ENCODE measurements at regions not wholly inside any gene's neighbourhood (a gene's known extent, or its start where the extent isn't known, plus 50 kb on each side); places are given as distances from the start of the nearest gene placed in this dataset.

DNA sequence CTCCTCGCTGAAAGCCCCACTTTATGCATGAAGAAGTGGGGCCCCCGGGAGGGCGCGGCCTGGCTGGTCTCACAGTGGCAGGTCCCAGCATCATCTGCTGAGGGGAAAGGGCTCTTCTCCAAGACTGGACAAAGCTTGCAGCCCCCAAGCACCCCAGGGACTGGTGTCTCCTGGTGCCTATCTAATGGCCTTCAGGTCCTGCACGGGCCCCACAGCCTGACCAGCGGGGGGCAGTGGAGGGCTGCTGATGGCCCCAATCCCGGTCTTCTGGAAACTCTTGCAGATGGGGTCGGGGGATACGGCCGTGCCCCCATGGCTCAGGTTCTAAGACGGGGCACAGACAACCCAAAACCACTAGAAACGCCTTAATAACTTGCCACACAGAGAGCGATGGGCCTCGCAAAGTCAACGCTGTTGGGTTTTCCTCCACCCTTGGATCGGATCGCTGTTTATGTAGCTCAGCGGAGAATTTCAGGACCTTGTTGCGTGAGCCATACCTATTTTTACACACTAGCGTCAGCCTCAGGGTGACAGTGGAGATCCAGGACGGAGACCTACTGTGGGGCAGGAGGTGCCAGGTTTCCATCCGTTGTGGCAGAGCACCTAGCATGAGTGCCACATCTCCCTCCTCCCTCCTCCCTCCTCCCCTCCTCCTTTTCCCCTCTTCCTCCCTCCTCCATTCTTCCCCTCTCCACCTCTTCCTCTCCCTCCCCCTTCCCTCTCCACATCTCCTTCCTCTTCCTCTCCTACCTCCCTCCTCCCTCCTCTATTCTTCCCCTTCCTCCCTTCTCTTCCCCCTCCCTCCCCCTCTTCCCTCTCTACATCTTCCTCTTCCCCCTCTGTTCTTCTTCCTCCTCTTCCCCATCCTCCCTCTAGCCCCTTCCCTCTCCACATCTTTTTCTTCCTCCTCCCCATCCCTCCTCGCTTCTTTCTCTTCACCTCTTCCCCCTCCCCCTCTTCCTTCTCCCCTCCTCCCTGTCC, 79.3 kb upstream of the ALDH1L1 start:
- Mint-ChIP-seq H3K9me3 (no peaks in the 10 kb centered on the region), H3K27me3 (peaks cover 36 to 38% of the 10 kb centered on the region in 2 donors), H3K4me1 (no peaks in the 10 kb centered on the region), H3K4me3 (no peak overlapping the region), H3K36me3 (no peaks in the 10 kb centered on the region), H3K27ac (no peak overlapping the region)
- DNase-seq: no peak
- no peak for ATAC-seq (replicated peaks)

DNA sequence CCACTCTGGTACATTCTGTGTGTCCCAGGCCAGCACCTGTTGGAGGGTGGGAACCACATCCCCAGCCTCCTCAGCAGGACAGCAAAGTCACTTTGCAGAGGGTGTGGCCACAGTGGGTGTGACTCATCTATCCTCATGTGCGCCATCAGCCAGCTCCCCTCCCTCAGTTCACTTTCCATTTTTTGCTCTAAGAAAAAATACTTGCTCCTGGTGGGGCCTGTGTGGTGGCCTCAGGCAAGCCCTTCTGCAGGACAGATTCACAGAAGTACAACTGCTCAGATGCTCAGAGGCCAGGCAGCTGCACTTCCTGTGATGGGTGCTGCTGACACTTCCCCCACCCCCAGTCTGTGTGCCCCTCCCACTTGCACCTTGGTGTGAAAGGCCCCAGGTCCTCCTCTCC, 78.3 kb upstream of the ALDH1L1 start:
- peaks cover 32 to 33% of the 10 kb centered on the region in 2 donors for H3K27me3 Mint-ChIP-seq
- H3K4me3 Mint-ChIP-seq: no peak overlapping the region
- no peaks in the 10 kb centered on the region for H3K36me3 Mint-ChIP-seq
- peak in 1 of 2 donors; percentile 27 for ATAC-seq (replicated peaks)
- no peak overlapping the region for H3K27ac Mint-ChIP-seq
- no peak for DNase-seq
- no peaks in the 10 kb centered on the region for H3K9me3 Mint-ChIP-seq
- no peaks in the 10 kb centered on the region for H3K4me1 Mint-ChIP-seq

DNA sequence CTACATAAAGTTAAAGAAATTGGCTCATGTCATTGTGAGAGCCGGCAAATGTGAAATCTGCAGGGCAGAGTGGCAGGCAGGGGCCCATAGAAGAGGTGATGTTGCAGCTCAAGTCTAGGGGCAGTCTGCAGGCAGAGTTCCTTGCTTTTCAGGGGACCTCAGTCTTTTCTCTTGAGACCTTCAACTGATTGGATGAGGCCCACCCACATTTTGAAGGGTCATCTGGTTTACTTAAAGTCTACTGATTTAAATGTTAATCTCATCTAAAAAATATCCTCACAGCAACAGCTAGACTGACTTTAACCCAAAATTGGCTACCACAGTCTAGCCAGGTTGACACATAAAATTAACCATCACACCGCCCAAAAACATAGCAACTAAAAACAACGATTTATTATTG, 77.6 kb upstream of the ALDH1L1 start:
- H3K9me3 Mint-ChIP-seq: no peaks in the 10 kb centered on the region
- H3K4me3 Mint-ChIP-seq: no peak overlapping the region
- H3K36me3 Mint-ChIP-seq: no peaks in the 10 kb centered on the region
- no peaks in the 10 kb centered on the region for H3K4me1 Mint-ChIP-seq
- ATAC-seq (replicated peaks) (no peak), DNase-seq (no peak)
- no peak overlapping the region for H3K27ac Mint-ChIP-seq
- peaks cover 26 to 31% of the 10 kb centered on the region in 2 donors for H3K27me3 Mint-ChIP-seq

DNA sequence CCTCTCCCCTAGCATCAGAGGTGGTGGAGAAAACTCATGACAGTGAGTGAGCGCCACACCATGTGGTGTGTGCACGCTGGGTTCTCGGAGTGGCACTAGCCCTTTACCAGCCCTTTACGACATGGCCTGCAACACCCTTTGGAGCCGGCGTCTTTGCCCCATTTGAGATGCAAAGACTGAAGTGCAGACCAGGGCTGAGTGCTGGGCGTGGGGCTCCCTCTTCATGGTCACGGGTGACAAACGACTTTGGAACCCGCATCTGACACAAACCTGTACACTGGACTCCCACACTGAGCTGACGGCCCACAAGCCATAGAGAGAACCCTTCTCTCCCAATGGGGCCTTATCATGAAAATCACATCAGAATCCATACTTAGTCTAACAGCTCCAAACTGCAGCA, 76.8 kb upstream of the ALDH1L1 start:
- Mint-ChIP-seq H3K4me1 (no peaks in the 10 kb centered on the region), H3K9me3 (no peaks in the 10 kb centered on the region), H3K27ac (no peak overlapping the region), H3K27me3 (peaks cover 21 to 26% of the 10 kb centered on the region in 2 donors), H3K4me3 (no peak overlapping the region), H3K36me3 (no peaks in the 10 kb centered on the region)
- ATAC-seq (replicated peaks) (no peak), DNase-seq (no peak)

DNA sequence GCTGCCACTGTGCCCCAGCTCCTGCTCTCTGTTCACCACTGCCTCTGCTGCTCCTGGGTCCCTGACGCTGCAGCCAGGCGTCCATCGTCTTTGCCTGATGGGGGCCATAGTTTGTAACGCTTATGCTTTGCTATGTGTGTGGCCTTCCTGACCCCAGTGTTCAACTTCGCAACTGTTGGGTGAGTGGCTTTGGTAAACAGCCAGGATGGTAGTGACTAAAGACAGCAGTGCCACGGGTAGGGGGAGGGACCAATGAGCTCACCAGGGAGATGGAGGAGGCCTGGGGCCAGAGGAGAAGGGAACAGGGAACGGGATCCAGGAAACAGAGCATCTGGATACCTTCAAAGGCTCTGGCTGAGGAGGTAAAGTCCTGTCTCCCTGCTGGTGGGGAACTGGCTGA, 75.9 kb upstream of the ALDH1L1 start:
- Mint-ChIP-seq H3K36me3 (no peaks in the 10 kb centered on the region), H3K27me3 (peaks cover 12 to 19% of the 10 kb centered on the region in 2 donors), H3K4me1 (no peaks in the 10 kb centered on the region), H3K9me3 (no peaks in the 10 kb centered on the region), H3K4me3 (no peak overlapping the region), H3K27ac (no peak overlapping the region)
- DNase-seq: no peak
- ATAC-seq (replicated peaks): no peak

DNA sequence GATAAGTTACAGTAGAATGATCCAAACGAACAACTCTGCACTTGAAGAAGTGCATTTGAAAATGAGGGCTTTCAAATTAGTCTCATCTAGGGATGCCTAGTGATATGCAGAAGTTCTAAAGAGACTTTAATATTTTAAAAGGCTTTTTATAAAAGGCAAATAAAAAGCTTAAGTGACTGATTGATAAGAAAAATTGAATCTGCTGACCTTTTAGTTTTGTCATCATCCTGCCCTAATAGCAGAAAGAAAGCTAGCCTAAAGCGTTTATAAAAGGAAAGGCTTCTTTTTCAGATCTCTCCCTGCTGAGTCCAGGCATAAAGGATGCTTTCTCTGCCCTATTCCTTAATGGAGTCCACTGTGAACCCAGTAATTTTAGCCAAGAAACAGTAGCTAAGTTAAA, 72.7 kb upstream of the ALDH1L1 start:
- peaks cover 0 to 2% of the 10 kb centered on the region in 2 donors for H3K9me3 Mint-ChIP-seq
- no peak overlapping the region for H3K4me3 Mint-ChIP-seq
- no peak overlapping the region for H3K27ac Mint-ChIP-seq
- no peaks in the 10 kb centered on the region for H3K4me1 Mint-ChIP-seq
- H3K36me3 Mint-ChIP-seq: no peaks in the 10 kb centered on the region
- ATAC-seq (replicated peaks) (no peak), DNase-seq (no peak)
- H3K27me3 Mint-ChIP-seq: peaks cover 5 to 14% of the 10 kb centered on the region in 2 donors

DNA sequence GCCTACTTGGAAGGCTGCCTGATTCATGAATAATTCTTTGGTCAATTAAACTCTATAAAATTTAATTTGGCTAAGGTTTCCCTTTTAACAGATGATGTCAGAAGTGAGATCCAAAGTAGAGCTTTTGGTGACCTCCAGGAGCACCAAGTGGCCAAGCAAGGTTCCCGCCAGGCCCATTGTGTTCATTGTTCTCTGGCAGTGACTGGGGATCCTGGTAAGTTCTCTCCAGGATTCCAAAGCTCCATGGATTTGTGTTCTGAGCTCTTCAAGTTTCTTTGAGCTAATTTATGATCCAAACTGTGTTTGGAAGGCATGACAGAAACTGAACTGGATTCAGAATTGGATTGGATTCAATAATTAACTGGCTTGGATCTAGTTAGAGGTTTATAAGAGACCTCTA, 72.0 kb upstream of the ALDH1L1 start:
- H3K4me1 Mint-ChIP-seq: no peaks in the 10 kb centered on the region
- no peak for ATAC-seq (replicated peaks)

DNA sequence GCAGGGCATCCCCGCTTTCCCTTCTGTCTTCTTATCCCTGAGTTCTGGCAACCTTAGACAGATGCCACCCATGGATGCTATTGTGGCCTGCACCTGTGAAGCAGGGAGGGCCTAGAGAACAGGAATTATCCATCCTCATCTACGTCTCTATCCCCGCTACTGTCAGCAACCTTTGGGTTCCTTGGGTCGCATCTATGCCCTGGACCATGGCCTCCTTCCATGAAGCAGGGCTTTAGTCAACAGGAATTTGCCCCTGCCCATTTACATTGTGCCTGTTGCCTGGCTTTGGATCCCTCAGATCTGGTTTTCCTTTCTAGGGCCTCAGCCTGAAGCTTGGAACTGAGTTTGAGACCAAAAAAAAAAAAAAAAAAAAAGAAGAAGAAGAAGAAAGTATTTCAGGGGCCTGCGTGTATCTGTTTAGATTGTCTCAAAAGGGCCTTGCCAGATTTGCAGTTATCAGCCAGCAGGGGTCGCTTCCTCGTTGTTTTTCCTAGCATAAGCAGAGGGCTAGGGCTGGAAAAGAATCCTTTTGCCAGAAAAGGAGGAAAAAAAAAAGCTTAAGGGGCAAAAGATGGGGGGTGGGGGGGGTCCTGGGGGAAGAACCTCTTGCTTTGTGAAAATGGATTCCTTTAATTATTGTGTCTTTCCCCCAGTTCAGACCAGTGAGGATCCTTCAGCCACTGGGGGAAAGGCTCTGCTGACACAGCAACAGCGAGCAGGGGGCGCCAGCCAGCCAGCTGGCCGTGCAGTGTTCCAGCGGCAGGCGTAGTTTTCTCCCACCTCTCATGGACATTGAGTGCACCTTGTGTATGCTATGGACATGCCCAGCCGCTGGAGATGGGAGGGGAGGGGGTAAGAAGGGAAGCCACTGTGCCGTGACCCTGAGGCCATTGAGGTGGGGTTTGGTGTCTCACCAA, 65.7 kb upstream of the ALDH1L1 start:
- Mint-ChIP-seq H3K27me3 (peaks cover 0 to 8% of the 10 kb centered on the region in 2 donors), H3K9me3 (peaks cover 11 to 16% of the 10 kb centered on the region in 2 donors), H3K36me3 (peaks cover 0 to 1% of the 10 kb centered on the region in 2 donors), H3K4me3 (no peak overlapping the region), H3K4me1 (no peaks in the 10 kb centered on the region), H3K27ac (no peak overlapping the region)
- DNase-seq (no peak), ATAC-seq (replicated peaks) (no peak)

More for the DNA sequence above, 72.0 kb upstream of the ALDH1L1 start:
- Mint-ChIP-seq H3K9me3 (peaks cover 6 to 7% of the 10 kb centered on the region in 2 donors), H3K4me3 (no peak overlapping the region), H3K36me3 (peaks cover 0 to 1% of the 10 kb centered on the region in 2 donors), H3K27ac (no peak overlapping the region), H3K27me3 (peaks cover 5 to 14% of the 10 kb centered on the region in 2 donors)
- DNase-seq: no peak

Measured in stimulated activated naive B cell treated with anti-CD40 and anti-IgM and Interleukin-4, amounts not matched to agents 10 μg/mL and 1 μg/mL and 100 μg/mL, for 72 hours (primary cell).